Transverse colon (tissue), 4 donors: ENCODE measurements at regions not wholly inside any gene's neighbourhood (a gene's known extent, or its start where the extent isn't known, plus 50 kb on each side); places are given as distances from the start of the nearest gene placed in this dataset.

Source experiments
- DNase-seq: peaks from one replicate; pipeline ENCODE4 v3.0.0-alpha.2; 2019
- H3K27ac ChIP-seq, 4 donors: fragments of 200-600 bp; sonication (generic); 2 replicates each; pipeline ENCODE4 v1.5.1; 2016 to 2018; ENCODE audit warnings: inconsistent platforms in 4 of 4
- H3K27me3 ChIP-seq: fragments of 200-600 bp; sonication (generic); 2 replicates; pipeline ENCODE4 v1.5.1; 2017; ENCODE audit warnings: inconsistent platforms
- H3K36me3 ChIP-seq, 4 donors: fragments of 200-600 bp; sonication (generic); 2 replicates each; pipeline ENCODE4 v1.5.1; 2017 to 2019; ENCODE audit warnings: inconsistent platforms in 4 of 4
- H3K4me1 ChIP-seq, 4 donors: fragments of 200-600 bp; sonication (generic); 2 replicates each; pipeline ENCODE4 v1.5.1; 2017 to 2020; ENCODE audit warnings: inconsistent platforms in 4 of 4
- H3K4me3 ChIP-seq, 4 donors: fragments of 200-600 bp; sonication (generic); 1 replicate in 1 of 4; 2 replicates in 3 of 4; pipeline versions ENCODE4 v1.5.1 to v1.6.1; 2017 to 2019; ENCODE audit warnings: inconsistent platforms in 4 of 4
- H3K9me3 ChIP-seq, 2 donors: fragments of 200-600 bp; sonication (generic); 2 replicates each; pipeline ENCODE4 v1.5.1; 2017 to 2019; ENCODE audit warnings: inconsistent platforms in 2 of 2
- CTCF ChIP-seq, 5 experiments: fragments of 200-600 bp in 3 of 5; fragments of 450-650 bp in 2 of 5; sonication (generic) in 3 of 5; IDR thresholded peaks; 1 replicate in 2 of 5; 2 replicates in 3 of 5; pipeline ENCODE4 v1.5.1; 2016 to 2017; ENCODE audit warnings: antibody characterized with exemption in 5 of 5, inconsistent platforms in 3 of 5, mild to moderate bottlenecking in 2 of 5, moderate library complexity in 1 of 5
- EP300 ChIP-seq: sonication (generic); formaldehyde crosslinking; IDR thresholded peaks from one replicate; pipeline ENCODE4 v1.6.1; 2017; ENCODE audit warnings: antibody characterized with exemption, low read depth
- POLR2A ChIP-seq: fragments of 450-650 bp; IDR thresholded peaks from one replicate; pipeline ENCODE4 v1.6.1; 2016; ENCODE audit warnings: antibody characterized with exemption, mild to moderate bottlenecking, moderate library complexity
- POLR2AphosphoS5 ChIP-seq, 3 donors: sonication (generic); formaldehyde crosslinking; IDR thresholded peaks; one replicate each; pipeline ENCODE4 v1.6.1; 2016; ENCODE audit warnings: antibody characterized with exemption in 3 of 3
- WGBS, 2 donors: methylation state at CpG; one replicate each; pipeline ENCODE4 v1.1.5; 2018; ENCODE audit warnings: low coverage in 1 of 2; 5-methylcytosine and 5-hydroxymethylcytosine counted together
- in situ Hi-C, 4 donors: fragments of 200-750 bp; cut with MboI; loops; one replicate each; pipeline versions ENCODE4 v1.15.0 to v1.15.1; 2017; ENCODE audit warnings: low sequenced_read_pairs in 3 of 4, low pct_ligation_motif_present in 1 of 4, low pct_unique_long_range_greater_than_20kb in 1 of 4
- intact Hi-C: fragments of 100-400 bp; cut with DNase I; formaldehyde crosslinking; loops from one replicate; pipeline ENCODE4 v1.15.1; 2023; ENCODE audit warnings: low total_unique reads

- DNase-seq, result no peak
- no peak overlapping the region for H3K4me3 ChIP-seq
- 71 to 84% methylated on average over 3 of the region's 3 CpGs for WGBS, 2 donors
- H3K27me3 ChIP-seq, result no peaks in the 10 kb centered on the region
- intact Hi-C loops, result no loop called here
- H3K9me3 ChIP-seq, result no peaks in the 10 kb centered on the region
- TF ChIP-seq POLR2AphosphoS5 (IDR thresholded peaks at IDR 0.05) (no peak), POLR2A (no peak), CTCF (IDR thresholded peaks at IDR 0.05) (no peak)
- H3K36me3 ChIP-seq, result no peaks in the 10 kb centered on the region
- H3K4me1 ChIP-seq, result no peaks in the 10 kb centered on the region
- H3K27ac ChIP-seq, result no peak overlapping the region
- in situ Hi-C loops, result no loop called here
These were observed 69.3 kb upstream of the HELT start for GRCh38 chr4:184949020-184949419.

GRCh38 chr4:184950117-184950830 is 68.0 kb upstream of the HELT start:
- Histone ChIP-seq H3K27ac (no peak overlapping the region), H3K4me3 (no peak overlapping the region), H3K36me3 (no peaks in the 10 kb centered on the region), H3K4me1 (no peaks in the 10 kb centered on the region), H3K9me3 (no peaks in the 10 kb centered on the region), H3K27me3 (no peaks in the 10 kb centered on the region)
- WGBS, 2 donors, result 83 to 95% methylated on average over 4 to 9 of the region's 9 CpGs
- TF ChIP-seq POLR2AphosphoS5 (IDR thresholded peaks at IDR 0.05) (no peak), EP300 (no peak), CTCF (IDR thresholded peaks at IDR 0.05) (no peak), POLR2A (no peak)
- in situ Hi-C loops, result no loop called here
- no peak for DNase-seq
- intact Hi-C loops, result no loop called here

- Histone ChIP-seq H3K27me3 (no peaks in the 10 kb centered on the region), H3K4me3 (no peak overlapping the region), H3K36me3 (no peaks in the 10 kb centered on the region), H3K4me1 (no peaks in the 10 kb centered on the region), H3K9me3 (no peaks in the 10 kb centered on the region), H3K27ac (no peak overlapping the region)
- 85 to 100% methylated on average over 1 to 13 of the region's 13 CpGs for WGBS, 2 donors
- no peak for TF ChIP-seq POLR2A
- TF ChIP-seq CTCF (IDR thresholded peaks at IDR 0.05), result no peak
- no peak for TF ChIP-seq EP300
- TF ChIP-seq POLR2AphosphoS5 (IDR thresholded peaks at IDR 0.05), result no peak
- in situ Hi-C loops (no loop called here), intact Hi-C loops (no loop called here)
- DNase-seq, result no peak
These were observed 67.4 kb upstream of the HELT start for GRCh38 chr4:184950926-184951325.

GRCh38 chr4:184951668-184952160 is 66.6 kb upstream of the HELT start:
- Histone ChIP-seq H3K4me1 (no peaks in the 10 kb centered on the region), H3K4me3 (no peak overlapping the region), H3K9me3 (no peaks in the 10 kb centered on the region), H3K27me3 (no peaks in the 10 kb centered on the region), H3K36me3 (no peaks in the 10 kb centered on the region), H3K27ac (no peak overlapping the region)
- no peak for TF ChIP-seq CTCF (IDR thresholded peaks at IDR 0.05)
- no peak for TF ChIP-seq EP300
- no peak for TF ChIP-seq POLR2AphosphoS5 (IDR thresholded peaks at IDR 0.05)
- no peak for TF ChIP-seq POLR2A
- 92% methylated on average over 12 to 21 of the region's 22 CpGs for WGBS, 2 donors
- in situ Hi-C loops (no loop called here), intact Hi-C loops (no loop called here)
- DNase-seq, result no peak
